ENCODE measurements at regions not wholly inside any gene's neighbourhood (a gene's known extent, or its start where the extent isn't known, plus 50 kb on each side); places are given as distances from the start of the nearest gene placed in this dataset.
A peak's percentile ranks its signal among the peaks of the same experiment; 100 is the strongest.

DNA sequence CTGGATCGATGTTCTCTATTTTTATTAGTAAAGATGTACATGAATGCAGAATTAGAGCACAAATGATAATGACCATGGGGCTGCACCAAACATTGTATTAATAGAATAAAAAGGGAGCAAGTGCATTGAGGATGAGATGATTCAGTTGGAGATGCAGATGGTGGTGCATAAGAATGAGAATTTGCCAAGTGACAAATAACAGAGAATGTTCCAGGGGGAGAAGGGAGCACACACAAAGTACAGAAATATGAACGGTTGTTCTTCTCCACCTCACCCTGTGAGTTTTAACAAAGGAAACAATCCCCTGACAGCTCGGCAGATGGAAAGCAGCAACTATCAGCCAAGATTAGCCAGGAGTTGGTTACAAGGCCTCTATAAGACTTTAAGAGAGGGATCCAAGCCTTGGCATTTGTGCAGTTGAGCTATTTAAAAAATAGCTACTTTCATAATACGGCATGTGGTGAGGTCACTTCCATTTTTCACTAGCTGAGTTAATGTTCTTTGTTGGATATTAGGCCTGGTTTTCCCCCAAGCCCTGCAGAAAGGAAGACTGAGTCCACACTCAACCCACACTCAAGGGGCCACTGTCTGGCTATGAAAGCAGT lies 462.5 kb downstream of the TNS3 start:
- H3K36me3 ChIP-seq, result no peaks in the 10 kb centered on the region
- no peak for DNase-seq
- H3K9me3 ChIP-seq, result no peaks in the 10 kb centered on the region
- H3K27ac ChIP-seq, result no peak overlapping the region
- in situ Hi-C loops (cut with MboI; ENCODE audit: low sequenced_read_pairs in 4 of 4) (no loop called here), intact Hi-C loops (cut with DNase I; ENCODE audit: low total_unique reads) (no loop called here)
- no peaks in the 10 kb centered on the region for H3K4me1 ChIP-seq
- ATAC-seq, result no peak
- no peak overlapping the region for H3K4me3 ChIP-seq
- no peaks in the 10 kb centered on the region for H3K27me3 ChIP-seq
- TF ChIP-seq, protein P1, sequence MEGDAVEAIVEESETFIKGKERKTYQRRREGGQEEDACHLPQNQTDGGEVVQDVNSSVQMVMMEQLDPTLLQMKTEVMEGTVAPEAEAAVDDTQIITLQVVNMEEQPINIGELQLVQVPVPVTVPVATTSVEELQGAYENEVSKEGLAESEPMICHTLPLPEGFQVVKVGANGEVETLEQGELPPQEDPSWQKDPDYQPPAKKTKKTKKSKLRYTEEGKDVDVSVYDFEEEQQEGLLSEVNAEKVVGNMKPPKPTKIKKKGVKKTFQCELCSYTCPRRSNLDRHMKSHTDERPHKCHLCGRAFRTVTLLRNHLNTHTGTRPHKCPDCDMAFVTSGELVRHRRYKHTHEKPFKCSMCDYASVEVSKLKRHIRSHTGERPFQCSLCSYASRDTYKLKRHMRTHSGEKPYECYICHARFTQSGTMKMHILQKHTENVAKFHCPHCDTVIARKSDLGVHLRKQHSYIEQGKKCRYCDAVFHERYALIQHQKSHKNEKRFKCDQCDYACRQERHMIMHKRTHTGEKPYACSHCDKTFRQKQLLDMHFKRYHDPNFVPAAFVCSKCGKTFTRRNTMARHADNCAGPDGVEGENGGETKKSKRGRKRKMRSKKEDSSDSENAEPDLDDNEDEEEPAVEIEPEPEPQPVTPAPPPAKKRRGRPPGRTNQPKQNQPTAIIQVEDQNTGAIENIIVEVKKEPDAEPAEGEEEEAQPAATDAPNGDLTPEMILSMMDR (IDR thresholded peaks at IDR 0.05 in 4 of 5, conservative IDR thresholded peaks at IDR 0.05 in 1 of 5), result no peak
- no peak for TF ChIP-seq POLR2A (IDR thresholded peaks at IDR 0.05)

DNA sequence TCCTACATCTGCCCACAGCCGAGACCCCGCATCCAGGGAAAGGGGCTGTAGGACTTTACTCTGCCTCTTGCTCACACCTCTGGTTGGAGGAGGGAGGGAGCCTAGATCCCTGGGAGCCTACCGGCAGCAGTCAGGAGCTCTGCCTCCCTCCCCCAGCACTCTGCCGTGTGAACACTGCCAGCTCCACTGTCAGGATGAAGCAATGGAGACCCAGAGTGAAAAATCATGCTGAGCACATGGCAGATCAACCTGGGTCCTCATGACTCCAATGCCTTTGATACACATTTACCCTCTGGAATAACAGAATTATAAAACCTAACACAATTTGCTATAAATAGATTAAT lies 477.7 kb downstream of the TNS3 start:
- in situ Hi-C loops (cut with MboI; ENCODE audit: low sequenced_read_pairs in 4 of 4) (no loop called here), intact Hi-C loops (cut with DNase I; ENCODE audit: low total_unique reads) (no loop called here)
- no peak for ATAC-seq
- no peaks in the 10 kb centered on the region for H3K27me3 ChIP-seq
- no peak overlapping the region for H3K4me3 ChIP-seq
- H3K9me3 ChIP-seq, result no peaks in the 10 kb centered on the region
- no peak for DNase-seq
- H3K27ac ChIP-seq, result no peak overlapping the region
- H3K36me3 ChIP-seq, result no peaks in the 10 kb centered on the region
- no peaks in the 10 kb centered on the region for H3K4me1 ChIP-seq
- TF ChIP-seq, protein P1 (IDR thresholded peaks at IDR 0.05 in 4 of 5, conservative IDR thresholded peaks at IDR 0.05 in 1 of 5), result no peak
- TF ChIP-seq POLR2A (IDR thresholded peaks at IDR 0.05), result no peak

DNA sequence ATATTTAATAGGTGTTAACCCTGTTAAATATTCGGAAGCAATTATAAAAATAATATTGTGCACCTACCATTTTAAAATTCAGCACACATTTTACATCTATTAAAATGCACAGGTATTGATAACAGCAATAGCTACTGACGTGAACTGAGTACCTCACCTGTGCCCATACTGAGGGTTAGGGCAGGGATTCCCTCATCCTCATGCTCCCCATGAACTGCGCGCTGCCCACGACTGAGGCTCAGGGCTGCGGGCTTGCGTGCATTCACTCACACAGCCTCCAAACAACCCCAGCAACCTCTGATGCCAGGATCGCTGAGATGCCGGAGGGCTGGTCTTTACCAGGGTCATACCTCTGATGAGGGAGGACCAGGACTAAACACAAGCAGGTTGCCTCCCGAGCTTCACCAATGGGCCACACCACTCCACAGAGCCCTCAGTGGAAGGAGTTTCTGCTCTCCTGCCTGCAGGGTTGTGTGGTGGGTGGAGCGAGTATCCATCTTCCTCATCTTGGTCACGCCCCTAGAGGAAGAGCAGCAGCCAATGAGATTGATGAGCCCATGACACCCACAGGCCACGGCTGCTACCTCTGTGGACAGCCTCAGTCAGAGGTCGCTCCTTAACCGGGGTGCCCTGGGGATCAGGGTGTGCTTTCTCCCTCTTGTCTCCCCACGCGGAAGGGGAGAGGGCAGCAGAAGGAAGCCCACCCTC lies 478.3 kb downstream of the TNS3 start:
- no peak overlapping the region for H3K4me3 ChIP-seq
- in situ Hi-C loops (cut with MboI; ENCODE audit: low sequenced_read_pairs in 4 of 4) (no loop called here), intact Hi-C loops (cut with DNase I; ENCODE audit: low total_unique reads) (no loop called here)
- DNase-seq, result no peak
- no peaks in the 10 kb centered on the region for H3K4me1 ChIP-seq
- ATAC-seq, result no peak
- TF ChIP-seq, protein P1 (IDR thresholded peaks at IDR 0.05 in 4 of 5, conservative IDR thresholded peaks at IDR 0.05 in 1 of 5), result no peak
- TF ChIP-seq POLR2A (IDR thresholded peaks at IDR 0.05), result no peak
- no peaks in the 10 kb centered on the region for H3K36me3 ChIP-seq
- no peaks in the 10 kb centered on the region for H3K9me3 ChIP-seq
- H3K27ac ChIP-seq, result no peak overlapping the region
- no peaks in the 10 kb centered on the region for H3K27me3 ChIP-seq

DNA sequence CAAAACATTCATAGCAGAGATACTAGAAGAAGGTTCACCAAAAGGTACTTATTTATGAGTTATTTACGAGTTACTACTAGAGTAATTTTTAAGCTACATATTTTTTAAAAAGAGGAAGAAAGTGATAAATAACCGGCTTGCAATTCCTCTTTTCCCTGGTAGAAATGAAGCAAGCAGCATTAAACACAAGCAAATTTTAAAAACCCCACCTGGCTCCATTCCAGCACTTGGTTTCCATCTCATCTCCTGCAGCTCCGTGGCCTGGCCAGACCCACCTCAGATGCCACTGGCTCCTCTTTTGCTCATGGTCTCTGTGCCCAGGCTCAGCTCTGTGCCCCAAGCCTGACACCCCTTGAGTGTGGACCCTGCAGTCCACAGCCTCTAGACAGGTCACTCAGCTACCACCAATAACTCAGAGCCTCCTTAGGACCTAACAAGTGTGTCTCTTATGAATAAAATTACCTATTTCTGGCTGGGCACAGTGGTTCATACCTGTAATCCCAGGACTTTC lies 479.5 kb downstream of the TNS3 start:
- ATAC-seq, result no peak
- in situ Hi-C loops (cut with MboI; ENCODE audit: low sequenced_read_pairs in 4 of 4), result no loop called here

DNA sequence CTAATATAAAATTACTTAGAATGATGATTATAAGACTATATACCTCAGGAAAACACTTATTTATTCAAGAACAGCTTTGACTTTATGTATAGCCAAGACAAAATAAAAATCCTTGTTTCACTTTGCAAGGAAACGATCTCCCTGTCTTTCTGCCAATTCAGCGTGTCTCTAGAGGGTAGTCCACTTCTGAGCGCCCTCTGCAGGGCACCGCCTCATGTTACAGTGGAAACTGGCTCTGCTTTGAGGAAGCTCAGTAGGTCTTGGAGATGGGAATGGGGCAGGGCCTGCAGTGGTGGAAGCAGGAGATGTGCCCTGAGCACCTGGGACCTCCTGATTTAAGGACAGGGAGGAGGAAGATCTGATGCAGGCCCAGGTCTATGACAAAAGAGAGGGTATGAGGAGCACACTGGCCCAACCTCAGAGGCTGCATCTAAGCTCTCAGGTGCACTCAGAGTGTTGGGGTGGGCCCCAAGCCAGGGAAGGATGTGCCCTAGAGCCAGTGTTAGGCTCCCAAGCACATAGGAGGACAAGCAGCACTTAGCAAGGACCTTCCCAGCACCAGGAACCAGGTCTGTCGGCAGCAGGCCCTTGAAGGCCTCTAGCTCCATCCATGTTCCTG lies 481.0 kb downstream of the TNS3 start:
- intact Hi-C loops (cut with DNase I; ENCODE audit: low total_unique reads) (no loop called here), in situ Hi-C loops (cut with MboI; ENCODE audit: low sequenced_read_pairs in 4 of 4) (no loop called here)
- Histone ChIP-seq H3K4me3 (no peak overlapping the region), H3K9me3 (no peaks in the 10 kb centered on the region), H3K27me3 (no peaks in the 10 kb centered on the region), H3K36me3 (no peaks in the 10 kb centered on the region), H3K4me1 (no peaks in the 10 kb centered on the region), H3K27ac (no peak overlapping the region)
- ATAC-seq (no peak), DNase-seq (no peak)
- TF ChIP-seq, protein P1 (IDR thresholded peaks at IDR 0.05 in 4 of 5, conservative IDR thresholded peaks at IDR 0.05 in 1 of 5), result peak in 3 of 5 experiments; percentile 11 to 39 (median 21)
- TF ChIP-seq POLR2A (IDR thresholded peaks at IDR 0.05), result no peak

More for the DNA sequence above, 479.5 kb downstream of the TNS3 start:
- H3K4me1 ChIP-seq, result no peaks in the 10 kb centered on the region
- DNase-seq, result no peak
- intact Hi-C loops (cut with DNase I; ENCODE audit: low total_unique reads), result no loop called here
- H3K4me3 ChIP-seq, result no peak overlapping the region
- no peak overlapping the region for H3K27ac ChIP-seq
- no peaks in the 10 kb centered on the region for H3K36me3 ChIP-seq
- no peak for TF ChIP-seq POLR2A (IDR thresholded peaks at IDR 0.05)
- no peaks in the 10 kb centered on the region for H3K9me3 ChIP-seq
- H3K27me3 ChIP-seq, result no peaks in the 10 kb centered on the region
